Liver (tissue), 8 donors: ENCODE measurements at regions not wholly inside any gene's neighbourhood (a gene's known extent, or its start where the extent isn't known, plus 50 kb on each side); places are given as distances from the start of the nearest gene placed in this dataset.

Experiments
- DNase-seq: peaks from one replicate; pipeline ENCODE4 v3.0.0-alpha.2; 2017; ENCODE audit warnings: low spot score
- H3K27ac ChIP-seq, 2 donors: one replicate each; pipeline ENCODE4 v1.7.0; 2013; ENCODE audit warnings: inconsistent platforms in 2 of 2, low read length in 2 of 2, control low read depth in 1 of 2, low read depth in 1 of 2, mild to moderate bottlenecking in 1 of 2
- H3K27me3 ChIP-seq, 4 donors: one replicate each; pipeline versions ENCODE4 v1.6.1 to v1.7.0; 2013; ENCODE audit warnings: low read length in 3 of 4, inconsistent platforms in 1 of 4, mild to moderate bottlenecking in 1 of 4, moderate library complexity in 1 of 4; ENCODE audit not compliant: control insufficient read depth in 4 of 4, insufficient read depth in 4 of 4
- H3K36me3 ChIP-seq, 4 donors: one replicate each; pipeline versions ENCODE4 v1.6.1 to v1.7.0; 2013; ENCODE audit warnings: low read length in 3 of 4, mild to moderate bottlenecking in 3 of 4, low read depth in 1 of 4, moderate library complexity in 1 of 4; ENCODE audit not compliant: control insufficient read depth in 4 of 4, insufficient read depth in 3 of 4
- H3K4me1 ChIP-seq, 4 donors: one replicate each; pipeline versions ENCODE4 v1.6.1 to v1.7.0; 2013; ENCODE audit warnings: low read length in 3 of 4, mild to moderate bottlenecking in 3 of 4, moderate library complexity in 1 of 4; ENCODE audit not compliant: control insufficient read depth in 4 of 4, insufficient read depth in 4 of 4
- H3K4me3 ChIP-seq, 3 donors: one replicate each; pipeline versions ENCODE4 v1.6.1 to v1.7.0; 2013; ENCODE audit warnings: low read length in 3 of 3, control low read depth in 1 of 3, low read depth in 1 of 3, mild to moderate bottlenecking in 1 of 3
- H3K9ac ChIP-seq, 2 donors: one replicate each; pipeline ENCODE4 v1.7.0; 2013; ENCODE audit warnings: low read length in 2 of 2, mild to moderate bottlenecking in 2 of 2, moderate library complexity in 2 of 2, control low read depth in 1 of 2, low read depth in 1 of 2
- H3K9me3 ChIP-seq, 4 donors: one replicate each; pipeline versions ENCODE4 v1.6.1 to v1.7.0; 2013; ENCODE audit warnings: low read length in 3 of 4; ENCODE audit not compliant: control insufficient read depth in 4 of 4
- FOXA2 ChIP-seq: IDR thresholded peaks from 2 replicates; pipeline ENCODE4 v1.6.1; 2016; ENCODE audit warnings: antibody characterized with exemption
- GABPA ChIP-seq, 2 donors: IDR thresholded peaks in 1 of 2; conservative IDR thresholded peaks in 1 of 2; 2 replicates each; pipeline ENCODE4 v1.6.1; 2016; ENCODE audit warnings: antibody characterized with exemption in 2 of 2, mild to moderate bottlenecking in 1 of 2, moderate library complexity in 1 of 2
- HNF4A ChIP-seq, 2 donors: conservative IDR thresholded peaks; 2 replicates each; pipeline ENCODE4 v1.6.1; 2016; ENCODE audit warnings: antibody characterized with exemption in 2 of 2, mild to moderate bottlenecking in 2 of 2
- HNF4G ChIP-seq: IDR thresholded peaks from 2 replicates; pipeline ENCODE4 v1.6.1; 2016; ENCODE audit warnings: antibody characterized with exemption
- JUND ChIP-seq, 2 donors: IDR thresholded peaks; 2 replicates each; pipeline ENCODE4 v1.6.1; 2016; ENCODE audit warnings: antibody characterized with exemption in 2 of 2
- NR2F2 ChIP-seq: IDR thresholded peaks from 2 replicates; pipeline ENCODE4 v1.6.1; 2016; ENCODE audit warnings: antibody characterized with exemption
- RXRA ChIP-seq, 2 donors: IDR thresholded peaks; 2 replicates each; pipeline ENCODE4 v1.6.1; 2017 to 2018; ENCODE audit warnings: antibody characterized with exemption in 2 of 2, mild to moderate bottlenecking in 1 of 2
- SP1 ChIP-seq: IDR thresholded peaks from 2 replicates; pipeline ENCODE4 v1.6.1; 2018; ENCODE audit warnings: antibody characterized with exemption, mild to moderate bottlenecking
- TAF1 ChIP-seq: conservative IDR thresholded peaks from 2 replicates; pipeline ENCODE4 v1.6.1; 2016; ENCODE audit warnings: antibody characterized with exemption, mild to moderate bottlenecking
- YY1 ChIP-seq: IDR thresholded peaks from 2 replicates; pipeline ENCODE4 v1.6.1; 2016; ENCODE audit warnings: antibody characterized with exemption, mild to moderate bottlenecking
- WGBS: extraction: QIAGEN DNeasy Blood & Tissue Kit; methylation state at CpG from one replicate; pipeline ENCODE4 v1.1.7; 2013; 5-methylcytosine and 5-hydroxymethylcytosine counted together
- TF ChIP-seq, protein P1 (sequence below): IDR thresholded peaks from 2 replicates; pipeline ENCODE4 v1.6.1; 2016; ENCODE audit warnings: antibody characterized with exemption
- TF ChIP-seq, protein P2 (sequence below): fragments of 150-350 bp; IDR thresholded peaks from 2 replicates; pipeline ENCODE4 v1.5.1; 2017; ENCODE audit warnings: improper control_type of control experiment, low read depth, low read length; ENCODE audit not compliant: missing input control
- TF ChIP-seq, protein P3 (sequence below): IDR thresholded peaks from 2 replicates; pipeline ENCODE4 v1.6.1; 2016; ENCODE audit warnings: antibody characterized with exemption
- TF ChIP-seq, protein P4 (sequence below): IDR thresholded peaks from 2 replicates; pipeline ENCODE4 v1.6.1; 2016; ENCODE audit warnings: antibody characterized with exemption
- TF ChIP-seq, protein P5 (sequence below): IDR thresholded peaks from 2 replicates; pipeline ENCODE4 v1.6.1; 2016; ENCODE audit warnings: antibody characterized with exemption, mild to moderate bottlenecking
- donor health status: healthy.
- donor health status: healthy.
- donor health status: healthy.
- donor health status: healthy.
- donor health status: healthy.

DNA sequence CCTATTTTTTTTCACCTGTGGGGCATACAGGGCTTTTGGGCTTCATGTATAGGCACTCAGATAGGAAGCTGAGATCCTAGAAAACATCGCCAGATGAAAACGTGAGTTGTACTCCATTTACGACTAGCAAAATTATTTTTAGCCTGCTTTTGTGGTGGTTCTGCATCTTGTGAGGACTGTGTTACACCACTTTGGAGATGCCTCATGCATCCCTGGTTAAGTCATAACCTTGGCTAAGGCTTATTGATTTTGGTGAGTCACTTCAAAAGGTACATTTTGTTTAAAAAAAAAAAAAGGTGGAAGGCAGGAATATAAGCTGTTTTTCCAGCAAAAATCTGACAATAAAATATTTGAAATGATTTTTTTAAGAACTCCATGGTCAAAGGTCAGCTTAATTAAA lies 101.8 kb upstream of the OLFM3 start:
- H3K9me3 ChIP-seq: no peaks in the 10 kb centered on the region
- no peaks in the 10 kb centered on the region for H3K4me1 ChIP-seq
- TF ChIP-seq, protein P1, sequence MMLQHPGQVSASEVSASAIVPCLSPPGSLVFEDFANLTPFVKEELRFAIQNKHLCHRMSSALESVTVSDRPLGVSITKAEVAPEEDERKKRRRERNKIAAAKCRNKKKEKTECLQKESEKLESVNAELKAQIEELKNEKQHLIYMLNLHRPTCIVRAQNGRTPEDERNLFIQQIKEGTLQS: no peak
- TF ChIP-seq, protein P2, sequence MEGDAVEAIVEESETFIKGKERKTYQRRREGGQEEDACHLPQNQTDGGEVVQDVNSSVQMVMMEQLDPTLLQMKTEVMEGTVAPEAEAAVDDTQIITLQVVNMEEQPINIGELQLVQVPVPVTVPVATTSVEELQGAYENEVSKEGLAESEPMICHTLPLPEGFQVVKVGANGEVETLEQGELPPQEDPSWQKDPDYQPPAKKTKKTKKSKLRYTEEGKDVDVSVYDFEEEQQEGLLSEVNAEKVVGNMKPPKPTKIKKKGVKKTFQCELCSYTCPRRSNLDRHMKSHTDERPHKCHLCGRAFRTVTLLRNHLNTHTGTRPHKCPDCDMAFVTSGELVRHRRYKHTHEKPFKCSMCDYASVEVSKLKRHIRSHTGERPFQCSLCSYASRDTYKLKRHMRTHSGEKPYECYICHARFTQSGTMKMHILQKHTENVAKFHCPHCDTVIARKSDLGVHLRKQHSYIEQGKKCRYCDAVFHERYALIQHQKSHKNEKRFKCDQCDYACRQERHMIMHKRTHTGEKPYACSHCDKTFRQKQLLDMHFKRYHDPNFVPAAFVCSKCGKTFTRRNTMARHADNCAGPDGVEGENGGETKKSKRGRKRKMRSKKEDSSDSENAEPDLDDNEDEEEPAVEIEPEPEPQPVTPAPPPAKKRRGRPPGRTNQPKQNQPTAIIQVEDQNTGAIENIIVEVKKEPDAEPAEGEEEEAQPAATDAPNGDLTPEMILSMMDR: no peak
- TF ChIP-seq HNF4G: no peak
- no peak for DNase-seq
- H3K27me3 ChIP-seq: no peaks in the 10 kb centered on the region
- no peak overlapping the region for H3K27ac ChIP-seq
- WGBS: 83% methylated on average over 3 of the region's 3 CpGs
- H3K36me3 ChIP-seq: no peaks in the 10 kb centered on the region
- no peak overlapping the region for H3K9ac ChIP-seq
- no peak overlapping the region for H3K4me3 ChIP-seq

DNA sequence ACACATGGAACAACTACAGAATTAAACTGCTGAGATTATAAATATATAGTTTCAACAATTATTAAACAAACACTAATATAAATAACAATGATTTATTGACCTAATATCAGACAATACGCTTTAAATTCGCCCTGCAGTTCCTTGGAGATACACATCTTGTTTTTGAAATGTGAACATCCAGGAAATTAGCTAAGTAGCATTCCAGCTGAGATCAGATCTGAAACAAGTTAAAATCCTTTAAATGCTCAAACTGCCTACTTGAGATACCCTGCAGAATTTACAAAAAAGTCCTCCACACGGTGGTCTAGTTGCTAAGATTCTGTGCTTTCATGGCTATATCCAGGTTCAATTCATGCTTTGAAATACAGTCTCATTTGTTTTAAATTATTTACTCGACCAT lies 101.4 kb upstream of the OLFM3 start:
- DNase-seq: no peak
- H3K4me3 ChIP-seq: no peak overlapping the region
- H3K27me3 ChIP-seq: no peaks in the 10 kb centered on the region
- no peaks in the 10 kb centered on the region for H3K9me3 ChIP-seq
- TF ChIP-seq YY1: no peak
- TF ChIP-seq, protein P1: no peak
- TF ChIP-seq HNF4A (conservative IDR thresholded peaks at IDR 0.05): no peak
- no peak for TF ChIP-seq NR2F2
- H3K27ac ChIP-seq: no peak overlapping the region
- WGBS: 60% methylated on average over 4 of the region's 4 CpGs
- no peaks in the 10 kb centered on the region for H3K36me3 ChIP-seq
- H3K4me1 ChIP-seq: no peaks in the 10 kb centered on the region
- H3K9ac ChIP-seq: no peak overlapping the region

DNA sequence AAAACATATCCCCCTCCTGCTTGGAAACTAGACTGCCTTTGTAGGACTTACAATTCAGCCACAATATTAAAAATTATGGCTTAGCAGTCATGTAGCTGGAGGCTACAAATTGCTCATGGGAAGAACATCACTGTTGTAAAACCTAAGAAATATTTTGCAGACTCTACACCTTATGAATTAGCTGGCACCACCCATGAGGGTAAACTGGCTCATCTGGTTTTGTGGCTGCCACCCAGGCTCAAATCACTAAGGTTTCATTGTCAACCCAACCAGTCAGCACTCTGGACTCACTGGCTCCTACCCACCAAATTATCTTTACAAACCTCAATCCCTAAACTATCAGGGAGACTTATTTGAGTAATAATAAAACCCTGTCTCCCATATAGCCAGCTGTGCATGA lies 100.7 kb upstream of the OLFM3 start:
- no peaks in the 10 kb centered on the region for H3K27me3 ChIP-seq
- H3K9ac ChIP-seq: no peak overlapping the region
- H3K4me1 ChIP-seq: no peaks in the 10 kb centered on the region
- no peak overlapping the region for H3K4me3 ChIP-seq
- no peak overlapping the region for H3K27ac ChIP-seq
- no peak for DNase-seq
- TF ChIP-seq JUND (IDR thresholded peaks at IDR 0.05) (no peak), YY1 (no peak), NR2F2 (no peak), GABPA (IDR thresholded peaks at IDR 0.05 in 1 of 2, conservative IDR thresholded peaks at IDR 0.05 in 1 of 2) (no peak), FOXA2 (no peak), RXRA (IDR thresholded peaks at IDR 0.05) (no peak), TAF1 (no peak), HNF4A (conservative IDR thresholded peaks at IDR 0.05) (no peak), SP1 (no peak)
- TF ChIP-seq, protein P3, sequence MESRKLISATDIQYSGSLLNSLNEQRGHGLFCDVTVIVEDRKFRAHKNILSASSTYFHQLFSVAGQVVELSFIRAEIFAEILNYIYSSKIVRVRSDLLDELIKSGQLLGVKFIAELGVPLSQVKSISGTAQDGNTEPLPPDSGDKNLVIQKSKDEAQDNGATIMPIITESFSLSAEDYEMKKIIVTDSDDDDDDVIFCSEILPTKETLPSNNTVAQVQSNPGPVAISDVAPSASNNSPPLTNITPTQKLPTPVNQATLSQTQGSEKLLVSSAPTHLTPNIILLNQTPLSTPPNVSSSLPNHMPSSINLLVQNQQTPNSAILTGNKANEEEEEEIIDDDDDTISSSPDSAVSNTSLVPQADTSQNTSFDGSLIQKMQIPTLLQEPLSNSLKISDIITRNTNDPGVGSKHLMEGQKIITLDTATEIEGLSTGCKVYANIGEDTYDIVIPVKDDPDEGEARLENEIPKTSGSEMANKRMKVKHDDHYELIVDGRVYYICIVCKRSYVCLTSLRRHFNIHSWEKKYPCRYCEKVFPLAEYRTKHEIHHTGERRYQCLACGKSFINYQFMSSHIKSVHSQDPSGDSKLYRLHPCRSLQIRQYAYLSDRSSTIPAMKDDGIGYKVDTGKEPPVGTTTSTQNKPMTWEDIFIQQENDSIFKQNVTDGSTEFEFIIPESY: no peak
- TF ChIP-seq, protein P1: no peak
- TF ChIP-seq, protein P4, sequence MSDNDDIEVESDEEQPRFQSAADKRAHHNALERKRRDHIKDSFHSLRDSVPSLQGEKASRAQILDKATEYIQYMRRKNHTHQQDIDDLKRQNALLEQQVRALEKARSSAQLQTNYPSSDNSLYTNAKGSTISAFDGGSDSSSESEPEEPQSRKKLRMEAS: no peak
- TF ChIP-seq, protein P5, sequence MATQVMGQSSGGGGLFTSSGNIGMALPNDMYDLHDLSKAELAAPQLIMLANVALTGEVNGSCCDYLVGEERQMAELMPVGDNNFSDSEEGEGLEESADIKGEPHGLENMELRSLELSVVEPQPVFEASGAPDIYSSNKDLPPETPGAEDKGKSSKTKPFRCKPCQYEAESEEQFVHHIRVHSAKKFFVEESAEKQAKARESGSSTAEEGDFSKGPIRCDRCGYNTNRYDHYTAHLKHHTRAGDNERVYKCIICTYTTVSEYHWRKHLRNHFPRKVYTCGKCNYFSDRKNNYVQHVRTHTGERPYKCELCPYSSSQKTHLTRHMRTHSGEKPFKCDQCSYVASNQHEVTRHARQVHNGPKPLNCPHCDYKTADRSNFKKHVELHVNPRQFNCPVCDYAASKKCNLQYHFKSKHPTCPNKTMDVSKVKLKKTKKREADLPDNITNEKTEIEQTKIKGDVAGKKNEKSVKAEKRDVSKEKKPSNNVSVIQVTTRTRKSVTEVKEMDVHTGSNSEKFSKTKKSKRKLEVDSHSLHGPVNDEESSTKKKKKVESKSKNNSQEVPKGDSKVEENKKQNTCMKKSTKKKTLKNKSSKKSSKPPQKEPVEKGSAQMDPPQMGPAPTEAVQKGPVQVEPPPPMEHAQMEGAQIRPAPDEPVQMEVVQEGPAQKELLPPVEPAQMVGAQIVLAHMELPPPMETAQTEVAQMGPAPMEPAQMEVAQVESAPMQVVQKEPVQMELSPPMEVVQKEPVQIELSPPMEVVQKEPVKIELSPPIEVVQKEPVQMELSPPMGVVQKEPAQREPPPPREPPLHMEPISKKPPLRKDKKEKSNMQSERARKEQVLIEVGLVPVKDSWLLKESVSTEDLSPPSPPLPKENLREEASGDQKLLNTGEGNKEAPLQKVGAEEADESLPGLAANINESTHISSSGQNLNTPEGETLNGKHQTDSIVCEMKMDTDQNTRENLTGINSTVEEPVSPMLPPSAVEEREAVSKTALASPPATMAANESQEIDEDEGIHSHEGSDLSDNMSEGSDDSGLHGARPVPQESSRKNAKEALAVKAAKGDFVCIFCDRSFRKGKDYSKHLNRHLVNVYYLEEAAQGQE: no peak
- TF ChIP-seq, protein P2: no peak
- H3K36me3 ChIP-seq: no peaks in the 10 kb centered on the region
- no peaks in the 10 kb centered on the region for H3K9me3 ChIP-seq
